Fibroblast of lung (primary cell): ENCODE measurements at regions not wholly inside any gene's neighbourhood (a gene's known extent, or its start where the extent isn't known, plus 50 kb on each side); places are given as distances from the start of the nearest gene placed in this dataset.

Experiments used
- DNase-seq, 2 donors: peaks; one replicate each; pipeline versions ENCODE4 v3.0.0 to v3.0.0-alpha.2; 2010; ENCODE audit warnings: low read depth in 2 of 2
- H2AFZ ChIP-seq: 2 replicates; pipeline ENCODE4 v1.5.1; 2012; ENCODE audit warnings: low read length, control low read depth, inconsistent platforms
- H3K27ac ChIP-seq: 2 replicates; pipeline ENCODE4 v1.5.1; 2011; ENCODE audit warnings: low read length, control low read depth; ENCODE audit not compliant: insufficient read depth
- H3K27me3 ChIP-seq: 2 replicates; pipeline ENCODE4 v1.5.1; 2011; ENCODE audit warnings: mild to moderate bottlenecking, low read length; ENCODE audit not compliant: control insufficient read depth, insufficient read depth
- H3K36me3 ChIP-seq: 2 replicates; pipeline ENCODE4 v1.5.1; 2011; ENCODE audit warnings: low read length; ENCODE audit not compliant: control insufficient read depth, insufficient read depth
- H3K4me1 ChIP-seq: 2 replicates; pipeline ENCODE4 v1.5.1; 2011; ENCODE audit warnings: low read length; ENCODE audit not compliant: control insufficient read depth, insufficient read depth; ENCODE audit errors: extremely low read depth
- H3K4me2 ChIP-seq: 2 replicates; pipeline ENCODE4 v1.5.1; 2011; ENCODE audit warnings: low read length, control low read depth; ENCODE audit not compliant: insufficient read depth; ENCODE audit errors: extremely low read depth
- H3K4me3 ChIP-seq, 4 experiments: fragments of 200-600 bp in 1 of 4; sonication (generic) in 1 of 4; replicated peaks in 1 of 4; 2 replicates each; pipeline ENCODE4 v1.5.1; 2011 to 2016; ENCODE audit warnings: low read length in 4 of 4, low read depth in 3 of 4, mild to moderate bottlenecking in 3 of 4, control low read depth in 2 of 4, inconsistent platforms in 1 of 4, mixed read lengths in 1 of 4; ENCODE audit not compliant: insufficient read depth in 1 of 4; ENCODE audit errors: control extremely low read depth in 1 of 4
- H3K79me2 ChIP-seq: 2 replicates; pipeline ENCODE4 v1.5.1; 2012; ENCODE audit warnings: mild to moderate bottlenecking, low read length, inconsistent platforms; ENCODE audit not compliant: control insufficient read depth, insufficient read depth
- H3K9ac ChIP-seq: 2 replicates; pipeline ENCODE4 v1.5.1; 2011; ENCODE audit warnings: mild to moderate bottlenecking, low read length, control low read depth; ENCODE audit not compliant: insufficient read depth
- H3K9me3 ChIP-seq: 2 replicates; pipeline ENCODE4 v1.5.1; 2012; ENCODE audit warnings: low read depth, low read length; ENCODE audit not compliant: control insufficient read depth, insufficient read depth
- H4K20me1 ChIP-seq: 2 replicates; pipeline ENCODE4 v1.5.1; 2011; ENCODE audit warnings: low read length; ENCODE audit not compliant: control insufficient read depth, insufficient read depth; ENCODE audit errors: extremely low read depth
- CTCF ChIP-seq, 2 donors: IDR thresholded peaks in 1 of 2; conservative IDR thresholded peaks in 1 of 2; 1 replicate in 1 of 2; 2 replicates in 1 of 2; pipeline ENCODE4 v1.5.1; 2011 to 2012; ENCODE audit warnings: low read length in 2 of 2, control low read depth in 1 of 2, inconsistent platforms in 1 of 2, low read depth in 1 of 2, mild to moderate bottlenecking in 1 of 2
- EZH2 ChIP-seq: IDR thresholded peaks from 2 replicates; pipeline ENCODE4 v1.5.1; 2012; ENCODE audit warnings: low read length, control low read depth, mild to moderate bottlenecking; ENCODE audit errors: missing control alignments

DNA sequence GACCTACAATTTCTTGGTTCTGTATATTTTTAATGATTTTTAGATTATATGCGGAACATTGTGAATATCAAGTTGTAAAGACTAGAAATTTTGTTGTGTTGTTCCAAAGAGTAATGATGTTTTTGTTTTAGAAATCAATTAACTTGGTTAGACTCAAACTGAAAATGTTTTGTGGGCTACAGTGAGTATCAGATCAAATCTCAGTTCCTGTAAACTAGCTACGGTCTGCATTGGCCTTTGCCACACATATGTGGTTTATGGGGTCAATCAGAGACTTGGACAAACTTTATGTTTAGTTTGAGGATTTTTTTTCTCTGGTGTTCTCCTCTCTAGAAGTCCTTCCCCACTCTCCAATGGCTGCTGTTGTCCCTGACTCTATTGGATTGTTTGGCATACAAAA lies 308.0 kb upstream of the THRB start:
- Histone ChIP-seq H3K27ac (no peak overlapping the region), H3K9ac (no peak overlapping the region), H3K4me3 (no peak overlapping the region), H2AFZ (no peak overlapping the region), H3K9me3 (no peaks in the 10 kb centered on the region), H3K36me3 (no peaks in the 10 kb centered on the region), H3K27me3 (no peaks in the 10 kb centered on the region), H4K20me1 (no peaks in the 10 kb centered on the region), H3K4me1 (no peaks in the 10 kb centered on the region), H3K79me2 (no peaks in the 10 kb centered on the region), H3K4me2 (no peak overlapping the region)
- TF ChIP-seq CTCF (conservative IDR thresholded peaks at IDR 0.05 in 1 of 2, IDR thresholded peaks at IDR 0.05 in 1 of 2; ENCODE audit: low read depth in 1 of 2, low read length in 2 of 2) (no peak), EZH2 (no peak)
- no peak for DNase-seq

- Histone ChIP-seq H3K4me2 (no peak overlapping the region), H3K9ac (no peak overlapping the region), H3K4me3 (no peak overlapping the region), H3K9me3 (no peaks in the 10 kb centered on the region), H3K27me3 (no peaks in the 10 kb centered on the region), H3K36me3 (no peaks in the 10 kb centered on the region), H3K27ac (no peak overlapping the region), H2AFZ (no peak overlapping the region), H4K20me1 (no peaks in the 10 kb centered on the region), H3K79me2 (no peaks in the 10 kb centered on the region), H3K4me1 (no peaks in the 10 kb centered on the region)
- no peak for DNase-seq
- TF ChIP-seq EZH2, result no peak
- TF ChIP-seq CTCF (conservative IDR thresholded peaks at IDR 0.05 in 1 of 2, IDR thresholded peaks at IDR 0.05 in 1 of 2; ENCODE audit: low read depth in 1 of 2, low read length in 2 of 2), result no peak
Measured at GRCh38 chr3:24804095-24804494, 309.4 kb upstream of the THRB start.

- Histone ChIP-seq H2AFZ (no peak overlapping the region), H3K4me3 (no peak overlapping the region), H4K20me1 (no peaks in the 10 kb centered on the region), H3K9me3 (no peaks in the 10 kb centered on the region), H3K36me3 (no peaks in the 10 kb centered on the region), H3K9ac (no peak overlapping the region), H3K4me2 (no peak overlapping the region), H3K27ac (no peak overlapping the region), H3K4me1 (no peaks in the 10 kb centered on the region), H3K27me3 (no peaks in the 10 kb centered on the region), H3K79me2 (no peaks in the 10 kb centered on the region)
- TF ChIP-seq CTCF (conservative IDR thresholded peaks at IDR 0.05 in 1 of 2, IDR thresholded peaks at IDR 0.05 in 1 of 2; ENCODE audit: low read depth in 1 of 2, low read length in 2 of 2) (no peak), EZH2 (no peak)
- no peak for DNase-seq
Measured at GRCh38 chr3:24810881-24811280, 316.2 kb upstream of the THRB start.
